ENCODE measurements at regions not wholly inside any gene's neighbourhood (a gene's known extent, or its start where the extent isn't known, plus 50 kb on each side); places are given as distances from the start of the nearest gene placed in this dataset.

- DNase-seq (ENCODE audit: low spot score): no peak
- TF ChIP-seq CTCF (IDR thresholded peaks at IDR 0.05): no peak
- ATAC-seq (ENCODE audit: low FRiP score): no peak
These were observed 95.6 kb upstream of the E2F7 start for GRCh38 chr12:77160931-77161330.

GRCh38 chr12:77153706-77154105 lies 88.3 kb upstream of the E2F7 start:
- TF ChIP-seq CTCF (IDR thresholded peaks at IDR 0.05): no peak
- ATAC-seq (ENCODE audit: low FRiP score) (no peak), DNase-seq (ENCODE audit: low spot score) (no peak)

GRCh38 chr12:77152623-77153193 lies 87.3 kb upstream of the E2F7 start:
- no peak for ATAC-seq (ENCODE audit: low FRiP score)
- no peak for TF ChIP-seq CTCF (IDR thresholded peaks at IDR 0.05)
- no peak for DNase-seq (ENCODE audit: low spot score)

- ATAC-seq (ENCODE audit: low FRiP score) (no peak), DNase-seq (ENCODE audit: low spot score) (no peak)
- TF ChIP-seq CTCF (IDR thresholded peaks at IDR 0.05): no peak
These were observed 85.7 kb upstream of the E2F7 start for GRCh38 chr12:77151030-77151429.

GRCh38 chr12:77133566-77133965 lies 68.2 kb upstream of the E2F7 start:
- ATAC-seq (ENCODE audit: low FRiP score) (no peak), DNase-seq (ENCODE audit: low spot score) (no peak)
- no peak for TF ChIP-seq CTCF (IDR thresholded peaks at IDR 0.05)

GRCh38 chr12:77131977-77132490 lies 66.7 kb upstream of the E2F7 start:
- no peak for DNase-seq (ENCODE audit: low spot score)
- ATAC-seq (ENCODE audit: low FRiP score): no peak
- TF ChIP-seq CTCF (IDR thresholded peaks at IDR 0.05): no peak

GRCh38 chr12:77130193-77130592 lies 64.8 kb upstream of the E2F7 start:
- ATAC-seq (ENCODE audit: low FRiP score) (no peak), DNase-seq (ENCODE audit: low spot score) (no peak)
- no peak for TF ChIP-seq CTCF (IDR thresholded peaks at IDR 0.05)

All from omental fat pad (tissue), 3 donors.